D721Med (cell line): ENCODE measurements at regions not wholly inside any gene's neighbourhood (a gene's known extent, or its start where the extent isn't known, plus 50 kb on each side); places are given as distances from the start of the nearest gene placed in this dataset.

ENCODE experiments used
- DNase-seq: peaks from one replicate; pipeline ENCODE4 v3.0.0; 2011; ENCODE audit warnings: low spot score; ENCODE audit not compliant: insufficient read length
- FAIRE-seq: peaks from 2 replicates; lab custom pipeline; 2011; peaks lifted over from hg19 to GRCh38; lab: Jason Lieb, UNC
- CTCF ChIP-seq: IDR thresholded peaks from 2 replicates; pipeline ENCODE4 v1.5.1; 2012; ENCODE audit warnings: mild to moderate bottlenecking, control low read depth; ENCODE audit not compliant: insufficient read depth; ENCODE audit errors: missing control alignments

GRCh38 chr1:59054172-59054571 is 242.7 kb upstream of the FGGY start:
- FAIRE-seq: no peak
- no peak for TF ChIP-seq CTCF

DNA sequence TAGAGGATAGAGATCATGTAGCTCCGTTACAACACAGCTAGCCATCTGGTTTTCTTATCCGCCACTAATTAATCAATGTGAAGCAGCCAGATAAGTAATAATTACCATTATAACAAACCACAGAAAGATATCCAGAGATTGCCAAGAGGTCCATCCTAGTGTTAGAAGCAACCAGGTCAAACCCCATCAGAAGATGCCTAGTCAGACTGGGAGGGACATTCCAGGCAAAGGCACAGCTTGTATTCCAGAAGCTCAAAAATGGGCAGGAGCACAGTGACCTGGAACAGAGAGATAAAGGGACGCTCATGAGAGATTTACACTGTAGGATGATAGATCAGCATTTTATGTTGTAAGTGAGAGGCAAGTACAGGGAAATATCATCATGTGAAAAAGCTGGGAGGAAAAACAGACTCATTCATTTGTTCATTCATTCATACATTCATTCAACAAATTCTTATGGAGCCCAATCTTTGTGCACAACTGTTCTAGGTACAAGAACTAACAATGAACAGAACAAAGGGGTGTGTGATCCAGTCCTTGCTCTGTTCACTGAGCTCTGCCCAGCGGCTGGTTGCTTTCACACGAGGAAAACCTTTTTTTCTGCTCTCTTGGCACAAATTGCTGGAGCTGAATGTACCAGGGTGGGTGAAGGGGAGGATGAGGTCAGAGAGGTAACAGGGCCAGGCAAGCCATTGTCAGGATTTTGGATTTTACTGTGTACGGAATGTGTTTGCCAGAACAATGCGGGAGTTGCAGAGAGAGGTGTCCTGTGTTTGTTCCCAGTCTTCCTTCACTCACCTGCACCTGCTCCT is 240.8 kb upstream of the FGGY start:
- TF ChIP-seq CTCF: no peak
- FAIRE-seq: no peak
- no peak for DNase-seq

More at GRCh38 chr1:59054172-59054571, 242.7 kb upstream of the FGGY start:
- no peak for DNase-seq

GRCh38 chr1:59057211-59057694 is 239.6 kb upstream of the FGGY start:
- TF ChIP-seq CTCF: no peak
- no peak for DNase-seq
- FAIRE-seq: no peak

DNA sequence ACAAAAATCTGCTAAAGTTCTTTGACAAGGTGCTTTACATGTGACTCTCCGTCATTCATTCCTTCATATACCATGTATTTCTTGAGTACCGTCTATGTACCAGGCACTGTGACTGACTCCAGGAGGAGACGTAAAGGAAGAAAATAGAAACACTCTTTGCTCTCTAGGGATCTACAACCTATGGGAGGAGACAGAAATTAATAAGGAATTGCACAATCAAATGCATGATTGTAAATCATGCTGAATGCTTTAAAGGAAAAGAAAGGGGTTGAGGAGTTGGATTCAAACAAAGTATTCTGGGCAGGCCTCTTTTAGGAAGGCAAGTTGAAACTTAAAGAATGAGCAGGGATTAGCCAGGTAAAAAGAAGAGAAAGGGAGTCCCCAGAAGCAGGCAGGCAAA is 239.1 kb upstream of the FGGY start:
- FAIRE-seq: no peak
- no peak for DNase-seq
- no peak for TF ChIP-seq CTCF

DNA sequence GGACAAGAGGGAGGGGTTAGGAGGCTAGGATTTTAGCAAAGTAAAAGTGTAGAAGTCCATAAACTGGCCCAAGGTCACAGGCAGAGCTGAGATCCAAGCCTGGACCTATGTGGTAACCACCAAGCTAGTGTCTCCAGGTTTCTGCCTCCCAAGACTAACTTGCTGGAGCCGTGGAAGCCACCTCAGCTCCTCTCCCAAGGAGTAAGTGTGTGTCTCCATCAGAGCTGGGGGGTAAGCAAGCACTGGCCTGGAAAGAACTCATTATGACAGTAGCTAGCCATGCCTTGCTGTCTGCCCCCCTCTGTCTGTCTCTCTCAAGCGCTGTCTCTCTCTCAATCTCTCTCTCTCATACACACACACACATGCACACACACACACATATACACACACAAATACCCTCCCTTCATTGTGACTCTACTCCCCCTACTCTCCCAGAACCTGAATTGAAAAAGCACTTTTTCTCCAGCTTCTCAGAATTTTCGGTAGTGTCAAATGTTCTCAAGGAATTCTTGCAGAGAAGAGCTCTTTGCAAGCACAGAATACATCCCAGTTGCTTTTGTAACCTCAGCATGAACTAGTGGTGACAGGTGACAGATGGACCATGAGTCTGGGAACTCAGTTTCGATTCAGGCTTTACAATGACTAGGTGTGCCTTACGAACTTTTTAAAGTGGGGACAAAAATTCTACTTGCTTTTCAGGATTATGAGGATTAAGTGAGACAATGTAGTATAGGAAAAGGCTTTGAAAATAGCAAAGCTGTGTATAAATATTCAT is 238.0 kb upstream of the FGGY start:
- FAIRE-seq (no peak), DNase-seq (no peak)
- TF ChIP-seq CTCF: no peak

- TF ChIP-seq CTCF: no peak
- no peak for DNase-seq
- no peak for FAIRE-seq
These were observed 235.0 kb upstream of the FGGY start for GRCh38 chr1:59061876-59062275.
